ENCODE measurements at regions not wholly inside any gene's neighbourhood (a gene's known extent, or its start where the extent isn't known, plus 50 kb on each side); places are given as distances from the start of the nearest gene placed in this dataset.

- DNase-seq, result no peak
These were observed 528.1 kb downstream of the CDH26 start for GRCh38 chr20:60486315-60486714.

DNA sequence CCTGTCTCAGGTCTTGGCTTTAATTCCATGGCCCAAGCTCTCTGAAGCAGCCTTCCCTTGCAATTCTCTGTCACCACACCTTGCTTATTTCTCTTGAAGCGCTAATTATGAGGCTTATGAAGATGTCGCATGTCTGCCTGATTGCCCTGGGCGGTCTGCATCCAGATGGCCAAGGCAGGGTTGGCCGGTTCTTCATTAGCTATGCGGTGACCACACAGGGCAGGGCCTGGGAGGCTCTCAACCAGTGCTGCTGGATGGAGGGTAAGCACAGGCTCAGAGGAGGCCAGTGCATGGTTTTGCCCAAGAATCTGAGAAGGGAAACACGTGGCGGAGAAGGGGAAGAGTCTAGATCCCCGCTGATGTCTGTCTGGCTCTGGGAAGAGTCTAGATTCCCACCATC lies 528.7 kb downstream of the CDH26 start:
- no peak for DNase-seq

DNA sequence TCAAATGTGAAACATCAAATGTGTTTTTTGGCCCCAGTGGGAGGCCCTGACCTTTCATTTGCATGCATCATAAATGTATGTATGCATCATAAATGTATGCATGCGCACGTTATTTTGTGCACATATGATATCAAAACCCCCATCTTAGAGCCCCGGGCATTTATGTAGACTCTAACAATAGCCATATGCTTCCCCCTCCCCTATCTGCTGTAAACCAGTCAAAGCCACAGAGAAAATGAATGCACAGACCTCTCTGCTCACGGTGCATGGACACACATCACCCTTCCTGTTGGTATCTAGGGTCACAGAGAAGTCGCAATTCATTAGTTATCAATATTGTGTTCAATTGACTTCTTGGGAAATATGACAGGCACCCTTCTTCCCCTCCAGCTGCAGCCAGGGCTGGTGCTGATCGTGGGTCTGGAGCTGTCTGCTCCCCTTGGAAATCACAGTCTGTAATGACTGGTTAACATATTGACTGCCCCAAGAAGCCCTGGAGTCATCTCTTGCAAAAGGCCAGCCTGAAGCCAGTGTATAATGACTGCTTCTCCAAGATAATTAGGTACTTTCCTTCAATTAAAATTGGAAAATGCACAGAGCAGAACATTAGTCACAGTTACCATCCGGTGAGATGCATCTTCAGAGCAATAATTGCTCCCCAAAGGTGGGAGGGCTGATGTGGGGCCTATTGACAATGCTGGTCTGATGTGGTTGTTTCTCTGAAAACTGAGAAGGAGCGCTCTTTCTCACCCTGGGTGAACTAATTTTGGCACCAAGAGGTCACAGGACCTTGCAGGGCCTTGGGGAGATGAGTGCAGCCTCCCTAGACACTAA lies 532.2 kb downstream of the CDH26 start:
- no peak for DNase-seq

DNA sequence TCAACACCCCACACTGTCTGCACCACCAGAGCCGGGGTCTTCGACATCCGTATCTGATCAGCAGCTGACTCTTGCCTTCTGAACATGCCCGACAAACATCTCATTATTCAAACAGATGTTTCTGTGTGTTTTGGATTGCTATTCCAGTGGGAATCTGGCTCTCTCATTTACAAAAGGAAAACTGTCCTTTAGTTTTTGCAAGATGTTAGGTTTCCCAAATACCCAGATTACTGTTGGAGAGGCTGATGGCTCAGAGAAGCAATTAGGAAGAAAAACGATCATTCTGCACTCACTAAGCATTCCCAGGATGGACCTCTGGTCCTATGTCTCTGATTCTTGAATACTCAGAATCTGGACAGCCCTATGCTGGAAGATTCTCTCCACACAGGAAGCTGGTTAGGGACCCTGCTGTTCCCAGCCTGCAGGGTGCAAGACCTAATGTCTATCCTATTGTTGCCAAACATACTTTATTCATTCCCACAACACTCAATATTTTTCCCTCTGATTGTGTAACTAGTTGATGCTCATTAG lies 532.9 kb downstream of the CDH26 start:
- DNase-seq, result no peak

GRCh38 chr20:60494476-60494875 lies 536.3 kb downstream of the CDH26 start:
- no peak for DNase-seq

DNA sequence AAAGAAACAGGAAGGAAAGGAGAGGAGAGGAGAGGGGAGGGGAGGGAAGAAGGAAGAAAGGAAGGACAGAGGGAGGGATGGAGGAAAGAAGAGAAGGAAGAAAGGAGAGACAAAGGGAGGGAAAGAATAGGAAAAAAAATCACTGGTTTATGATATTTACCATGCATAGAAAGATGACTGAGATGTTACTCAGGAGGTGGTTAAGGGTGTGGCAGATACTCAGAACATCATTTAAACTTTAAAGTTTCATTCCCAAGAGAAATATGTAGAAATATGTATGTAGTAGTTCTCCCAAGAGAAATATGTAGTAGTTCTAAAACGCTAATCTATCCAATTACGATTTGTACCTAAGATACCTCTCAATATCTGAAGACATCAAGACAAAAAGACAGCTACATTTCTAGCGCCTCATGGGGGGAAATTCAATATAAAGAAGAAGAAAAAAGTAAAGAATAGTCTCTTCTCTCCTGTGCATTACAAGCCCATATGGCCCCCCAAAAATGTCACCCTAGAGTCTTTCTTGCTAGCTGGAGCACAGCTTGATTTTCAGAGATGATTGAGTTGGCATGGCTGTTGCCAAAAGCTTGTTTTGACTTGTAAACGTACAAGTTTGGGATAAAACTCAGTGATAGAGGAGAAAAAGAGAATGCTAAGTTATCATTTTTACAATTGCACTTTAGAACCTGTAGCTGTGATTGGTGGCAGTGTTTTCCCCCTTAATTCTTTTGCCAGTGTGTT lies 539.2 kb downstream of the CDH26 start:
- DNase-seq, result no peak

DNA sequence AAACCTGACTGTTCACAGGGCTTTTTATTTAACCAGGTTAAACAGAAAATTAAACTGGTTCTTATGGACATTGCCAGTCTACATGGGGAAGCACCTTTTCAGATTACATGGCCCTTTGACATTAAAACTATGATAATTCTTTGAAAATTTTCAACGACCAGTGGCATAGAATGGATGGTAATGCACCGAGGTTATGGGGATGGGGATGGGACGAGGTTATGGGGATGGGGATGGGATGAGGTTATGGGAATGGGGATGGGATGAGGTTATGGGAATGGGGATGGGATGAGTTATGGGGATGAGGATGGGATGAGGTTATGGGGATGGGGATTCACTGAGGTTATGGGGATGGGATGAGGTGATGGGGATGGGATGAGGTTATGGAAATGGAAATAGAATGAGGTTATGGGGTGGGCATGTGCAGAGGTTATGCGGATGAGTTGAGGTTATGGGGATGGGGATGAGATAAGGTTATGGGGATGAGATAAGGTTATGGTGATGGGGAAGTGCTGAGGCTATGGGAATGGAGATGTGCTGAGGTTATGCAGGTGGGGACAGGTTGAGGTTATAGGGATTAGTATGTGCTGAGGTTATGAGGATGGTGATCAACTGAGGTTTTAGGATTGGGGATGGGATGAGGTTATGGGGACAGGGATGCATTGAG lies 541.9 kb downstream of the CDH26 start:
- DNase-seq, result no peak

GRCh38 chr20:60501048-60501447 lies 542.8 kb downstream of the CDH26 start:
- no peak for DNase-seq

- no peak for DNase-seq
These were observed 544.7 kb downstream of the CDH26 start for GRCh38 chr20:60502881-60503280.

- no peak for DNase-seq
These were observed 547.2 kb downstream of the CDH26 start for GRCh38 chr20:60505423-60505822.

DNA sequence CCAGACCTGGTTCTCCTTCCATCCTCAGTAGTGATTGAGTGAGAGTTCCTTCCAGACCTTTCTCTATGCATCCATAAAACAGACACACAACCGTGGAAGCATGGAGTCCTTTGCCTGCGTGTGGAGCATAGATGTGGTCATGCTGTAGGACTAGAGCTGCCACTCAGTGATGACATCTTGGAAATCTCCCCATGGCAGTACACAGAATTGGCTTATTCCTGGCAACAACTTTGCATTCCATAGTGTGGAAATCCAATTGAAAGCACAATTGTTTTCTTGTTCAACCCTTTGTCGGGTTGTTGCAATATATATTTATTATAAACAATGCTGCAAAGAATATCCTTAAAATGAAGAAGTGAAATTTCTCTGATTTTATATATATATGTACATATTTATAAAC lies 547.8 kb downstream of the CDH26 start:
- no peak for DNase-seq

DNA sequence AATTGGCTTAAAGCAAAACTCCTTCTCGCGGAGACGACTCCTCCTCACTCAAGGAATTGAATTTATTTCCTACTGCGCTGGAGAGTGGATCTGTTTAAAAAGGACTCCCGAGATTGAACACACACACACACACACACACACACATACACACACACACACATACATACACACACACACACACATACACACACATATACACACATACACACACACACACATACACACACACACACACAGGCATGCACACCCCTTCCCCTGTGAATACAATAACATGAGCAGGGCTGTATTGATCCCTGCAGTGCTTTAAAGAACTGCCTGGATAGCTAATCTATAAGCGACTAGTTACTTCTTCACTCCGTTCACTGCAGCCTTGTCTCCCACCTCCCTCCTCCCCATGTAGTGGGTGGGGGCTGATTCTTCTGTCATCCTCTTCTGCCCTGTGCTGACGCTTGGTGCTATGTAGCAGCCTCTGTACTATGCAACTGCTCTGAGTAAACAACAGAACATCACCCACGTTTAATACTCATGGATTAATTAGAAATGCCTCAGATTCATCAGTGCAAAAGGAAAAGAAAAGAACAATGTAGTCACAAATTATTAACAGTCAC lies 549.0 kb downstream of the CDH26 start:
- no peak for DNase-seq

DNA sequence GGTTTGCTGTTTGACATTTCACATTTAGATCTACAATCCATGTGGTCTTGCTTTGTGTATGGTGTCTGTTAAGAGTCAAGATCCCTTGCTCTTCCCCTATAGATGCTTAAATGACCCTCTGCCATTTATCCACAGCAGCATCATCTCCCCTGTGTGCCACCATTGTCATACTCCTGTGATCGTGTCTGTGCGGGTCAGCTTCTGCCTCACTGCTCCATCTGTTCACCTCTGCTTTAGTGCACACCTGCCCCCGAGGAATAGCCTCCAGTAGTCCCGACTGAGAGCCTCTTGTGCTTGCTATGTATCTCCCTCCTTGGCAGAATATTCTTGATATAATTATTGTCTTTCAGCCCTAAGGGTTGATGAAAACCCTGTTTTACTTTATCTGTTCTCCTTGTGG lies 551.2 kb downstream of the CDH26 start:
- no peak for DNase-seq

DNA sequence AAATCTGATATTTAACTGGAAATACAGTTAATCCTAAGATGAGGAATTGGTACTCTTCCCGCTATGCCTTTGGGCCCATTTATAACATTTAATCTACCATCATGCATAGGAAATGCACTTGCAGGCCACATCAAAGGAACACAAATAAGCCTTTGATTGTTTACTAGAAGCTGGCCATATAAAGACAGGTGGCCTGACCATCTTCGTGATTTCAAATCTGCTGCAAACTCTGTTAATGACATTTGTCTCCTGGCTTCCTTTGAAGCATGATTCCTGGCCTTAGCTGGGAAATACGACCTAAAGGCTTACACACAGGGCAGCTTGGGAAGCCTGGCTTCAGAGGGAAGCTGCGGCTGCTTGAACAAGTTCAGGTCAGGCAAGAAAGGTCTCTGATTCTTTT lies 552.1 kb downstream of the CDH26 start:
- no peak for DNase-seq

DNA sequence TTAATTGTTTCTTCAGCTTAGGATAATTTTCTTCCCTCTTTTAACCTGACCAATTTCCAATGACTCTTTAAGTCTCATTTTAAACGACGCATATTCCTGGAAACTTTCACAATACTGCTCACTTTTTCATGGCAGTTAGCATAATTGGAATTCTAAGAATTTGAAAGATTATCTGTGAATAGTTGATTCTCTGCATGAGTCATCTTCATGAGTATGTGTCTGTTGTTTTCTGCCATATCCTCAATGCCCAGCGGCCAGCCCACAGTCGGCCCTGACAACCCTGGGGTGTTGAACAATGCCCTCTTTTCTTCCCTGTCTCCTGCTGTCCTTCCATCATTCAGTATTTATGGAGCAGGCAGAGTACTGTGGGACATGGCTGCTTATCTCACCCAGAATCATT lies 554.2 kb downstream of the CDH26 start:
- DNase-seq, result no peak

DNA sequence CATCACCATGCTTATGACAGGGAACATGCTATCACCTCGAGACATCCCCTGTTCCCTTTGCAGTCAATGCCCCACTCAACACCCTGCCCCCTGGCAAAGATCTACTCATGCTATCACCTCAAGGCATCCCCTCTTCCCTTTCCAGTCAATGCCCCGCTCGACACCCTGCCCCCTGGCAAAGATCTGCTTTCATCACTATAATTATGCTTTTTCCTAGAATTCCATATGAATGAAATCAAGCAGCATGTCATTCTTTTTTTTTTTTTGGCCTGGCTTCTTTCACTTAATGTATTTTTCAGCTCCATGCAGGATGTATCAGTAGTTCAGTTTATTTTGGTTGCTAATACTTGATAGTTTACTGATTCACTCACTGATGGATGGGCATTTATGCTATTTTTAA lies 554.9 kb downstream of the CDH26 start:
- no peak for DNase-seq

- no peak for DNase-seq
These were observed 558.2 kb downstream of the CDH26 start for GRCh38 chr20:60516442-60516841.

DNA sequence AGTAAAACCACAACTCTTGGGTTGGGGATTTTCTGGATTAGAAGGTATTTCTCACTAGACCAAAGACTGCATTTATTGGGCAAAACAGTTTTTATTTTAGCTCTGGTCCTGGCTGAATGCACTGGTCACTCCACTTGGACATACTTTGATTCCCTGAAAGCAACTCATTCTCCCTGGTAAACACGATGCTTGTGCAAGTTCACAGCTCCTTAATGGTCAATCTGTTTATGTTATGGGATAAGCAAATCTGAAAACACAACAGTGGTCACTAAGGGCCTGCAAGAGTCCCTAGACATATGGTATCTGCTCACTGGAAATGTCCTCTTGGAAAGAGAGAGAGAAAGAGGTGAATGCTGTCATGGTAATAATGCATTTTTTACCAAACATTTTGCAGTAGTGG lies 559.8 kb downstream of the CDH26 start:
- DNase-seq, result no peak

- no peak for DNase-seq
These were observed 567.2 kb downstream of the CDH26 start for GRCh38 chr20:60525397-60525796.

DNA sequence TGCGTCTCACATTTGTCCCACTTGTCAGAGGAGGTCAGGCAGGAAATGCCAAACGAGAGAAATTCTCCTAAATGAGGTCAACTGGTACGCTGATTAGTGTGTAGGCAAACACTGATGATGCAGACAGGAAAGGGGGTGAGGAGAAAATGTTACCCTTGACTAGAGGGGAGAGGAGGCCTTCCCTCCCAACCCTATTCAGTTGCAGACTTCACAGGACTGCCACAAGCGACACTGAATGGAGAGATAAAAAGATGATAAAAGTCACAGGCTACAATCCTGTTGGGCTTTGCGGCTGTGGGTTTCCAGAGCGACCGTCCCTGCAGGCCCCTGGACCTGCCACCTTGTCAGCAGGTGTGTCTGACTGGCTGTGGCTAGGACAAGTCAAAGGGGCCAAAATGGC lies 569.4 kb downstream of the CDH26 start:
- no peak for DNase-seq

DNA sequence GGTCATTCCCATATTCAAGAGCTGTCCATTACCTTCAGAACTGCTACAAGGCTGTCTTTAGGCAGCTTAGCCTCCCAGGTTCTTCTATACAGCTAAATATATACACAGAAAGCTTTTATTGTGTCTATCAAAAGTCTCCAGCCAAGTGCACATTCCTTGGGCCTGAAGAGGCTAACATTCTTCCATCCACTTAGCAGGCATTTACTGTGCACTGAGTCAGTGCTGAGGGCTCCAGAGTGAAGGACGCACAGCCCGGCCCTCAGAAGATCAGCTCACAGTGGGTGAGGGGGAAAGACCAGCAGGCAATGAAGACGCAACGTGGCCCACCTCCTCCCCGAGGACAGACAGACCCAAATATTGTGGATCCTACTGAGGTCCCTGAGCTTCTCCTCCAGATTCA lies 569.9 kb downstream of the CDH26 start:
- DNase-seq, result no peak

DNA sequence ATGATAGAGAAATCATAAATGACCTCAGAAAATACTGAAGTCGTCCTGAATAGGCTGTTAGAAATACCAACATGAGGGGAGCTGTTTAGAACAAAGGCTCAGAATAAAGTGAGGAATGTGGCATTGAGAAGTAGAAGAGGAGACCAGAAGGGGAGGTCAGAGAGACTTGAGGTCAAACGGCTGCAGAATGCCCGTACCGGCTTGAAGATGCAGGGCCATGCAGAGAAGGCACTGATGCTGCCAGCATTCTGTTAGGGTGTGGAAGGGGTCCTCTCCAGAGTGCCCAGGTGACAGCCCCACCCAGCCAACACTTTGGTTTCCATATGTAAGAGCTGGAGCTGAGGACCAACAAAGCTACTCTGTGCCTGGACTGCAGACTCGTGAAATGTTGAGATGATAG lies 570.9 kb downstream of the CDH26 start:
- no peak for DNase-seq

DNA sequence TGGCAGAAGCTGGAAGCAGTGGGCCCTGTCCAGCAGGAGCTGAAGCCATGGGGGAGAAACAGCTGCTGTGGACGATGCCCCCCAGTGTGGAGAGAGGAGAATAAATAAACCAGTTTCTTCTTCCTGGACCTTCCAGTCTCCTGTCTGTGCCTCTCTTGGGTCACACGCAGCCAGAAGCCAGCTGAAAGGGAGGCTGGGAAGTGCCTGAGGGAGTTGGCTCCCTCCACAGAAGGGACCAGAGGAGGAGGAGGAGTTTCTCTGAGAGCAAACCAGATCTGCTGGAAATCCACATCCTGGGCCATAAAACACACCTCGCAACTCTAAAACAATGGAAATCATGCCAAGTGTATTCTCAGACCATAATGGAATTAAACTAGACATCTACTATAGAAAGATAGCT lies 577.0 kb downstream of the CDH26 start:
- no peak for DNase-seq

All from NCI-H1694 (cell line).